HPDE6-E6E7 (cell line): ENCODE measurements at regions not wholly inside any gene's neighbourhood (a gene's known extent, or its start where the extent isn't known, plus 50 kb on each side); places are given as distances from the start of the nearest gene placed in this dataset.
"Not testable (repeated sequence)": the region's sequence is repeated elsewhere in the genome, so short reads cannot be mapped to it uniquely, and the experiment has no call there.

Source experiments
- DNase-seq: peaks from one replicate; pipeline ENCODE4 v3.0.0; 2011; ENCODE audit warnings: missing footprints; ENCODE audit errors: extremely low spot score

DNA sequence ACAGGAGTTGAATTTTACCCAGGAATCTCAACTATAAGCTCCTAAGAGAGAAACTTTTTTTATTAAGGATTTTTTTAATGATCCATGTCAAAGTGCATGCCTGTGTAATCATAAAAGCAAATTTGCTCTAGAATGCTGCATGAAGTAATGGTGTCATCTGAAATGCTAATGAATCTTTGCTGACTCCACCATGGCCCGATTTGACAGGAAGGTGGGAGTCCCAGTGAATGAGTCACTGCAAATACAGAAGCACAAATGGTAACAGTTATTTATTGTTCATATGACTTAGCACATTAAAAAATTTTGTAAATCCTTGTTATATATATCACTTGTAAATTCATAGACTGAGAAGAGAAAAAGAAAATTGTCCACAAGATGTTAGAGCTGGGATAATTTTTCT lies 341.3 kb downstream of the RASEF start:
- DNase-seq = no peak

- DNase-seq = no peak
Observed at GRCh38 chr9:82722051-82722450, 340.9 kb downstream of the RASEF start.

DNA sequence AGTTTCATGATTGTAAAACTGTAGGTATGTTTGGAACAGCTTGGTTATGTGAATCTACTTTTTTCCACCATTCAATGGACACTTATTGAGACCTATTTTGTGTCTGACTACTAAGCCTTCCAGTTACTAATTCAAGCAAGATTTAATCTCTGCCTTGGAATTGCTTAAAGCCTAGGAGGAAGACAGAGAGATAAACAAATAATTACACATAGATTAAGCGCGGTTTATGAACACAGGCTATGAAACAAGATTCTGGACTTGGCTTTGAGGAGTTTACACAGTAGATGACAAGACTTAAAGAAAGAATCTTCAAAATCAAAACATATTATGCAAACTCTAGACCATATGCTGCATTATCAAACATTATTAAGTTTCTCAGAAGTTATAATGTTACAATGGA lies 340.4 kb downstream of the RASEF start:
- no peak for DNase-seq

GRCh38 chr9:82726424-82727276 lies 336.3 kb downstream of the RASEF start:
- DNase-seq = no peak

GRCh38 chr9:82729141-82729540 lies 333.8 kb downstream of the RASEF start:
- DNase-seq = no peak

GRCh38 chr9:82729991-82730589 lies 332.9 kb downstream of the RASEF start:
- no peak for DNase-seq

- DNase-seq = no peak
Observed at GRCh38 chr9:82732928-82733327, 330.0 kb downstream of the RASEF start.

- no peak for DNase-seq
Observed at GRCh38 chr9:82736126-82736525, 326.8 kb downstream of the RASEF start.

GRCh38 chr9:82736701-82737100 lies 326.2 kb downstream of the RASEF start:
- no peak for DNase-seq

DNA sequence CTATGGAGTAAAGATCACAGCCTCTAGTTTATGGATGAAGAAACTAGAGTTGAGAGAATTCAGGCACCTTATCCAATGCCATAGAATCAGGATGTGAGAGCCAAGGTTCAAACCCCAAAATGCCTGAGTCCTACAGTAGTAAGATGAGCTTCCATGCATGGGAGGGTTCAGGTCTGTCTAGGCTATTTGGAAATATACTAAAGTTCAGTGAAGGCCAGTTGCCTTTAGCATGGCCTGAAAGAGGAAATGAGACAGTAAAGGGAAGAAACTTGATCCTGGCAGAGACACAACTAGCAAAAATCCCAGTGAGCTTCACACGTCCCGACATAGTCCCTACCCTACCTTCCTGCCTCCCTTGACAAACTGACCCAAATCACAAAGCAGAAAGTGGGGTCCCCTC lies 317.0 kb downstream of the RASEF start:
- no peak for DNase-seq

- no peak for DNase-seq
Observed at GRCh38 chr9:82750411-82750913, 312.5 kb downstream of the RASEF start.

- DNase-seq = no peak
Observed at GRCh38 chr9:82757924-82758323, 305.0 kb downstream of the RASEF start.

- no peak for DNase-seq
Observed at GRCh38 chr9:82761027-82761426, 301.9 kb downstream of the RASEF start.

DNA sequence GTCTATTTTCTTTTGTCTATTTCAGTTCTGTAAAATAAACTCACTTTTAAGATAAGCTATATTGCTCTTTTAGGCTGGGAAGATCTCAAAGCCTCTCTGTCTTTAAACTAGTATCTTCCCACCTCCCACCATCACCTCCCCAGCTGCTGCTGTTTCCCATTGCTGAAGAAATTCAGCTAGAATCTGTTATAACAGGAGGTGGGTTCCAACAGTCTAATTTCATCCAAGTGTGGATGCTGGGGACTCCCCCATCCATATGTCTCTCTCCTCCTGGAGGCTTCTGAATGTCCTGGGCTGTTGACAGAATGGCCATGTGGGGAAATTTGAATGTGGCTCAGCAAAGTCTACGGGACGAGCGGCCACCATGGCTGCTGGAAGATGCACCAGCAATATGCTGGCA lies 301.0 kb downstream of the RASEF start:
- DNase-seq = no peak

DNA sequence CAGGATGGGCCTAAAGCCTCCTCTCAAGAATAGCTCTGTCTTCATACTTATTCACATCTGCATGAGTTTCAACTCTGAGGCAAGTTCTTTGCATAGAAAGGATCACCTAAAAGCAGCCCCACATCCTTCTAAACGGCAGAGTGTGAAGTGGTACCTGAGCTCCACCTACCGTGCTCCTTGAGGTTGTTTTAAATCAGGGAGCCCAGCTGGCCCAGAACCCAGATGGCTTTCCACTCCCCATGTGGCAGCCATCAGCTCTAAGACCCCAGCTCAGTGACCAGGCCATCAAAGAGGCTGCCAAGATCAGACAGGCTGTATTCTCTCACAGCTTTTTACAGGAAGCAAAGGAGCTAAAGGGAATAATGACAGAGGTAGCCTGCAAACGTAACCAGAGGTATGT lies 299.3 kb downstream of the RASEF start:
- DNase-seq = no peak

- no peak for DNase-seq
Observed at GRCh38 chr9:82764061-82764668, 298.8 kb downstream of the RASEF start.

GRCh38 chr9:82774707-82775231 lies 288.2 kb downstream of the RASEF start:
- not testable (repeated sequence) for DNase-seq

GRCh38 chr9:82776508-82776907 lies 286.4 kb downstream of the RASEF start:
- DNase-seq = no peak

GRCh38 chr9:82777366-82777765 lies 285.6 kb downstream of the RASEF start:
- DNase-seq = no peak

- not testable (repeated sequence) for DNase-seq
Observed at GRCh38 chr9:82778923-82779322, 284.0 kb downstream of the RASEF start.

DNA sequence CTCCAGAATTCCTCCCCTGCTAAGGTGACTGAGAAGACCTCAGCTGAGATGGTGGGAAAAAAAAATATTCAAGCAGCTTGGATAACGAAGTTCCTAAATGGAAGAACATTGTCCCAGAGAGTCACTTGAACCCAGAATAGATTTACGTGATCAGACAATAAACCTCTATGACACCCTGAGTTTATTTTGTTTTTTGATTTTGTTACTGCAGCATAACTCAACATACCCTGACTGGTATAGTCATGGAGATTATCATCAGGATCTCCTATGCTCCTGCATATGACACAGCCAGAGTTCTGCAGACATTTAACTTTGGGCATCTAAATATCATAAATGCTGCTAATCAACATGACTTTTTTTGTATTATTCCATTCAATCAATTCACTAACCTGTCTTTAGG lies 282.9 kb downstream of the RASEF start:
- no peak for DNase-seq

GRCh38 chr9:82781921-82782392 lies 281.0 kb downstream of the RASEF start:
- no peak for DNase-seq
